H1 (cell line): ENCODE measurements at regions not wholly inside any gene's neighbourhood (a gene's known extent, or its start where the extent isn't known, plus 50 kb on each side); places are given as distances from the start of the nearest gene placed in this dataset.

Experiments
- CTCF ChIA-PET: fragments of 300-600 bp; sonication (Branson Sonifier 250); formaldehyde crosslinking; loops from one replicate; lab custom pipeline; 2021; ENCODE audit not compliant: partially characterized antibody; lab: Charles Lee
- POLR2A ChIA-PET: fragments of 300-600 bp; sonication (Branson Sonifier 250); formaldehyde crosslinking; loops from one replicate; lab custom pipeline; 2021; ENCODE audit warnings: inconsistent platforms; ENCODE audit not compliant: partially characterized antibody; lab: Charles Lee
- DNase-seq, 2 experiments: peaks; one replicate each; pipeline versions ENCODE4 v3.0.0 to v3.0.0-alpha.2; 2010 to 2022; ENCODE audit warnings: low spot score in 2 of 2, low read depth in 1 of 2, mixed read lengths in 1 of 2
- FAIRE-seq: peaks from 2 replicates; lab custom pipeline; 2011; peaks lifted over from hg19 to GRCh38; lab: Jason Lieb, UNC
- H2AFZ ChIP-seq: 2 replicates; pipeline ENCODE4 v1.8.1; 2012; ENCODE audit warnings: low read length, inconsistent platforms
- H2AK5ac ChIP-seq: 2 replicates; pipeline ENCODE4 v1.6.1; 2013; ENCODE audit warnings: low read depth, low read length
- H2BK120ac ChIP-seq: replicated peaks from 2 replicates; pipeline ENCODE3; 2013; ENCODE audit warnings: low read depth, low read length, inconsistent platforms
- H2BK12ac ChIP-seq: 2 replicates; pipeline ENCODE4 v1.6.1; 2013; ENCODE audit warnings: low read depth, low read length
- H2BK15ac ChIP-seq: 2 replicates; pipeline ENCODE4 v1.6.1; 2013; ENCODE audit warnings: low read length
- H2BK20ac ChIP-seq: 2 replicates; pipeline ENCODE4 v1.6.1; 2013; ENCODE audit warnings: low read length
- H2BK5ac ChIP-seq: 2 replicates; pipeline ENCODE4 v1.6.1; 2013; ENCODE audit warnings: low read depth, low read length
- H3K14ac ChIP-seq: 2 replicates; pipeline ENCODE4 v1.6.1; 2013; ENCODE audit warnings: inconsistent platforms; ENCODE audit not compliant: insufficient read length
- H3K18ac ChIP-seq: 2 replicates; pipeline ENCODE4 v1.6.1; 2013; ENCODE audit warnings: low read length; ENCODE audit errors: extremely low read depth
- H3K23ac ChIP-seq: 2 replicates; pipeline ENCODE4 v1.6.1; 2013; ENCODE audit warnings: inconsistent platforms; ENCODE audit not compliant: insufficient read length
- H3K23me2 ChIP-seq: 2 replicates; pipeline ENCODE4 v1.6.1; 2013; ENCODE audit warnings: low read depth, low read length
- H3K27ac ChIP-seq: 2 replicates; pipeline ENCODE4 v1.6.1; 2011; ENCODE audit warnings: low read depth, low read length, inconsistent platforms
- H3K27me3 ChIP-seq, 4 experiments: replicated peaks in 1 of 4; 1 replicate in 1 of 4; 2 replicates in 3 of 4; pipeline versions ENCODE4 v1.6.1 to v1.8.1; 2011 to 2013; ENCODE audit warnings: low read length in 3 of 4, mild to moderate bottlenecking in 3 of 4, inconsistent platforms in 2 of 4, mixed read lengths in 2 of 4, moderate library complexity in 1 of 4; ENCODE audit not compliant: control insufficient read depth in 3 of 4, insufficient read depth in 3 of 4; ENCODE audit errors: extremely low read depth in 1 of 4
- H3K36me3 ChIP-seq, 4 experiments: 2 replicates each; pipeline versions ENCODE4 v1.6.1 to v1.8.1; 2011 to 2013; ENCODE audit warnings: mild to moderate bottlenecking in 4 of 4, low read length in 3 of 4, moderate library complexity in 2 of 4, control low read depth in 1 of 4, inconsistent platforms in 1 of 4; ENCODE audit not compliant: insufficient read depth in 4 of 4, control insufficient read depth in 2 of 4
- H3K4ac ChIP-seq: replicated peaks from 2 replicates; pipeline ENCODE3; 2013; ENCODE audit warnings: low read length, low read depth, mixed read lengths, inconsistent platforms; ENCODE audit not compliant: insufficient read length
- H3K4me1 ChIP-seq, 4 experiments: replicated peaks in 1 of 4; 1 replicate in 1 of 4; 2 replicates in 3 of 4; pipeline versions ENCODE4 v1.6.1 to v1.8.1; 2011 to 2013; ENCODE audit warnings: low read length in 3 of 4, inconsistent platforms in 2 of 4, mixed read lengths in 1 of 4; ENCODE audit not compliant: insufficient read depth in 4 of 4, control insufficient read depth in 3 of 4
- H3K4me2 ChIP-seq, 2 experiments: 2 replicates each; pipeline versions ENCODE4 v1.6.1 to v1.8.1; 2011 to 2013; ENCODE audit warnings: low read depth in 2 of 2, low read length in 2 of 2, control low read depth in 1 of 2, inconsistent platforms in 1 of 2, mild to moderate bottlenecking in 1 of 2; ENCODE audit not compliant: insufficient read depth in 1 of 2
- H3K4me3 ChIP-seq, 4 experiments: fragments of 200-600, 300-600 bp in 1 of 4; sonication (generic), shearing (Covaris generic), sonication (Bioruptor Twin) in 1 of 4; 2 replicates each; pipeline versions ENCODE4 v1.5.1 to v1.8.1; 2011 to 2016; ENCODE audit warnings: low read length in 4 of 4, low read depth in 3 of 4, control low read depth in 2 of 4, inconsistent platforms in 2 of 4, mild to moderate bottlenecking in 2 of 4, mixed read lengths in 1 of 4, moderate library complexity in 1 of 4; ENCODE audit not compliant: insufficient read depth in 2 of 4; ENCODE audit errors: extremely low read depth in 1 of 4
- H3K56ac ChIP-seq: replicated peaks from 2 replicates; pipeline ENCODE3; 2013; ENCODE audit warnings: low read depth, mild to moderate bottlenecking, mixed read lengths, low read length, inconsistent platforms; ENCODE audit not compliant: insufficient read length
- H3K79me1 ChIP-seq: 2 replicates; pipeline ENCODE4 v1.6.1; 2013; ENCODE audit warnings: low read depth, low read length, control low read depth
- H3K79me2 ChIP-seq, 2 experiments: 2 replicates each; pipeline versions ENCODE4 v1.6.1 to v1.8.1; 2012 to 2013; ENCODE audit warnings: low read length in 2 of 2, mild to moderate bottlenecking in 2 of 2, inconsistent platforms in 1 of 2; ENCODE audit not compliant: insufficient read depth in 2 of 2, control insufficient read depth in 1 of 2
- H3K9ac ChIP-seq, 4 experiments: replicated peaks in 1 of 4; 1 replicate in 1 of 4; 2 replicates in 3 of 4; pipeline versions ENCODE4 v1.6.1 to v1.8.1; 2011 to 2013; ENCODE audit warnings: low read depth in 3 of 4, low read length in 3 of 4, control low read depth in 2 of 4, mild to moderate bottlenecking in 2 of 4, moderate library complexity in 2 of 4, inconsistent platforms in 1 of 4; ENCODE audit errors: extremely low read depth in 1 of 4
- H3K9me3 ChIP-seq, 2 experiments: 2 replicates each; pipeline versions ENCODE4 v1.6.1 to v1.8.1; 2012 to 2013; ENCODE audit warnings: mild to moderate bottlenecking in 2 of 2, moderate library complexity in 2 of 2, control low read depth in 1 of 2, inconsistent platforms in 1 of 2, low read depth in 1 of 2, low read length in 1 of 2, mixed read lengths in 1 of 2; ENCODE audit not compliant: insufficient read depth in 2 of 2
- H4K20me1 ChIP-seq, 2 experiments: replicated peaks in 1 of 2; 2 replicates each; pipeline versions ENCODE3 to v1.8.1; 2011 to 2013; ENCODE audit warnings: inconsistent platforms in 2 of 2, low read length in 2 of 2, mild to moderate bottlenecking in 1 of 2; ENCODE audit not compliant: insufficient read depth in 2 of 2, control insufficient read depth in 1 of 2
- H4K5ac ChIP-seq: 2 replicates; pipeline ENCODE4 v1.6.1; 2013; ENCODE audit warnings: low read length, low read depth, mixed read lengths, inconsistent platforms; ENCODE audit not compliant: insufficient read length
- H4K8ac ChIP-seq: 2 replicates; pipeline ENCODE4 v1.8.0; 2013; ENCODE audit warnings: mild to moderate bottlenecking, moderate library complexity, low read length, inconsistent platforms; ENCODE audit not compliant: insufficient read depth; ENCODE audit errors: extremely low read depth
- H4K91ac ChIP-seq: replicated peaks from 2 replicates; pipeline ENCODE3; 2013; ENCODE audit warnings: low read length, mixed read lengths, inconsistent platforms; ENCODE audit not compliant: insufficient read length
- ATF3 ChIP-seq: IDR thresholded peaks from 2 replicates; pipeline ENCODE4 v1.6.1; 2011; ENCODE audit warnings: low read depth, mild to moderate bottlenecking, low read length; ENCODE audit not compliant: insufficient read depth
- BRCA1 ChIP-seq: IDR thresholded peaks from 2 replicates; pipeline ENCODE4 v1.6.1; 2012; ENCODE audit warnings: low read depth, low read length, improper control_type of control experiment
- CHD2 ChIP-seq: IDR thresholded peaks from 2 replicates; pipeline ENCODE4 v1.6.1; 2012; ENCODE audit warnings: low read length, improper control_type of control experiment
- EGR1 ChIP-seq: IDR thresholded peaks from 2 replicates; pipeline ENCODE4 v1.6.1; 2011; ENCODE audit warnings: low read depth, low read length, borderline replicate concordance
- JUND ChIP-seq: IDR thresholded peaks from 2 replicates; pipeline ENCODE4 v1.6.1; 2011; ENCODE audit warnings: mild to moderate bottlenecking, improper control_type of control experiment, low read length
- KDM5A ChIP-seq: fragments of 200-600 bp; IDR thresholded peaks from 2 replicates; pipeline ENCODE4 v1.7.1; 2012; ENCODE audit warnings: mild to moderate bottlenecking, low read length, inconsistent platforms, mixed read lengths
- NRF1 ChIP-seq: IDR thresholded peaks from 2 replicates; pipeline ENCODE4 v1.6.1; 2011; ENCODE audit warnings: mild to moderate bottlenecking, low read depth, low read length, improper control_type of control experiment
- PHF8 ChIP-seq: fragments of 200-600 bp; sonication (generic); conservative IDR thresholded peaks from 2 replicates; pipeline ENCODE4 v1.7.1; 2012; ENCODE audit warnings: low read depth, mild to moderate bottlenecking, inconsistent platforms, low read length, moderate library complexity
- POLR2AphosphoS5 ChIP-seq: IDR thresholded peaks from 2 replicates; pipeline ENCODE4 v1.6.1; 2011; ENCODE audit warnings: low read depth, low read length
- RAD21 ChIP-seq, 2 experiments: IDR thresholded peaks in 1 of 2; conservative IDR thresholded peaks in 1 of 2; 2 replicates each; pipeline ENCODE4 v1.6.1; 2011; ENCODE audit warnings: low read depth in 2 of 2, low read length in 2 of 2, improper control_type of control experiment in 1 of 2, inconsistent platforms in 1 of 2, mild to moderate bottlenecking in 1 of 2, moderate library complexity in 1 of 2
- RBBP5 ChIP-seq: IDR thresholded peaks from 2 replicates; pipeline ENCODE4 v1.7.1; 2012; ENCODE audit warnings: low read depth, mild to moderate bottlenecking, inconsistent platforms, low read length, moderate library complexity, borderline replicate concordance
- SIN3A ChIP-seq, 2 experiments: IDR thresholded peaks in 1 of 2; conservative IDR thresholded peaks in 1 of 2; 2 replicates each; pipeline ENCODE4 v1.6.1; 2011 to 2012; ENCODE audit warnings: low read length in 2 of 2, improper control_type of control experiment in 1 of 2, low read depth in 1 of 2, mild to moderate bottlenecking in 1 of 2
- SIRT6 ChIP-seq: IDR thresholded peaks from one replicate; pipeline ENCODE4 v1.7.1; 2012; ENCODE audit warnings: low read length, inconsistent platforms
- TEAD4 ChIP-seq: IDR thresholded peaks from 2 replicates; pipeline ENCODE4 v1.6.1; 2012; ENCODE audit warnings: low read depth, low read length, inconsistent platforms, mixed read lengths
- ZNF274 ChIP-seq: IDR thresholded peaks from 2 replicates; pipeline ENCODE4 v1.7.0; 2012; ENCODE audit warnings: low read length, borderline replicate concordance; ENCODE audit errors: extremely low read depth
- WGBS, 2 experiments: shearing (Covaris generic) in 1 of 2; methylation state at CpG; one replicate each; pipeline versions ENCODE4 v1.1.6 to v1.1.7; 2013 to 2015; ENCODE audit warnings: low lambda C conversion rate in 2 of 2, mixed read lengths in 2 of 2, inconsistent platforms in 1 of 2, low coverage in 1 of 2, missing lambda C conversion rate in 1 of 2; ENCODE audit not compliant: insufficient replicate concordance in 2 of 2, insufficient coverage in 1 of 2, insufficient read length in 1 of 2; ENCODE audit errors: extremely low coverage in 1 of 2, missing lambda C conversion rate in 1 of 2; 5-methylcytosine and 5-hydroxymethylcytosine counted together

- Histone ChIP-seq H4K20me1 (no peaks in the 10 kb centered on the region), H3K36me3 (no peaks in the 10 kb centered on the region), H3K4me1 (no peaks in the 10 kb centered on the region), H3K79me2 (no peaks in the 10 kb centered on the region), H4K8ac (no peak overlapping the region), H2BK20ac (no peak overlapping the region), H2BK15ac (no peak overlapping the region), H2BK12ac (no peak overlapping the region), H4K91ac (no peak overlapping the region), H3K14ac (no peak overlapping the region), H4K5ac (no peak overlapping the region), H3K4me2 (no peak overlapping the region), H2BK120ac (no peak overlapping the region), H3K23me2 (no peaks in the 10 kb centered on the region), H3K4ac (no peak overlapping the region), H3K27me3 (no peaks in the 10 kb centered on the region), H3K9me3 (no peaks in the 10 kb centered on the region), H3K4me3 (no peak overlapping the region), H3K23ac (no peak overlapping the region), H3K56ac (no peak overlapping the region), H2AK5ac (no peak overlapping the region), H3K9ac (no peak overlapping the region), H2BK5ac (no peak overlapping the region), H3K27ac (no peak overlapping the region), H3K79me1 (no peaks in the 10 kb centered on the region), H2AFZ (no peak overlapping the region), H3K18ac (no peak overlapping the region)
- no peak for DNase-seq
- ChIA-PET CTCF (interaction anchor here (0.6 to 2.4 kb wide), 10 partner anchors 9 to 934 kb away, joined by 3 to 9 read pairs (median 3); partner anchors contain the start of gene KLHDC10), POLR2A (no interaction called here)
- no peak for FAIRE-seq
- whole genome bisulfite sequencing, 2 experiments = 85% methylated on average over 3 of the region's 3 CpGs; no CpG with 5 or more reads in 1 of the 2 experiments
- no peak for TF ChIP-seq CHD2
- no peak for TF ChIP-seq JUND
- no peak for TF ChIP-seq BRCA1
- no peak for TF ChIP-seq PHF8
- no peak for TF ChIP-seq SIN3A (conservative IDR thresholded peaks at IDR 0.05 in 1 of 2, IDR thresholded peaks at IDR 0.05 in 1 of 2; ENCODE audit: low read depth in 1 of 2, low read length in 2 of 2)
- no peak for TF ChIP-seq EGR1
- TF ChIP-seq RBBP5 = no peak
- no peak for TF ChIP-seq ATF3
- TF ChIP-seq POLR2AphosphoS5 = no peak
- TF ChIP-seq TEAD4 = no peak
- TF ChIP-seq ZNF274 = no peak
- TF ChIP-seq NRF1 = no peak
- no peak for TF ChIP-seq SIRT6
- no peak for TF ChIP-seq KDM5A
- TF ChIP-seq RAD21 (IDR thresholded peaks at IDR 0.05 in 1 of 2, conservative IDR thresholded peaks at IDR 0.05 in 1 of 2; ENCODE audit: low read depth in 2 of 2, low read length in 2 of 2) = no peak
Measured at GRCh38 chr7:130831322-130831721, 97.3 kb upstream of the KLF14 start.
